HG03565 (cell line): ENCODE measurements at regions not wholly inside any gene's neighbourhood (a gene's known extent, or its start where the extent isn't known, plus 50 kb on each side); places are given as distances from the start of the nearest gene placed in this dataset.
"Not testable (repeated sequence)": the region's sequence is repeated elsewhere in the genome, so short reads cannot be mapped to it uniquely, and the experiment has no call there.

Experiments
- ATAC-seq: cut with Tn5 transposase; IDR thresholded peaks from one replicate; pipeline ENCODE4 v1.9.1; 2021; ENCODE audit warnings: mild to moderate bottlenecking, moderate library complexity; ENCODE audit not compliant: unreplicated experiment

- not testable (repeated sequence) for ATAC-seq
Observed at GRCh38 chr9:41075671-41076070, 52.8 kb downstream of the FOXD4L6 start.

DNA sequence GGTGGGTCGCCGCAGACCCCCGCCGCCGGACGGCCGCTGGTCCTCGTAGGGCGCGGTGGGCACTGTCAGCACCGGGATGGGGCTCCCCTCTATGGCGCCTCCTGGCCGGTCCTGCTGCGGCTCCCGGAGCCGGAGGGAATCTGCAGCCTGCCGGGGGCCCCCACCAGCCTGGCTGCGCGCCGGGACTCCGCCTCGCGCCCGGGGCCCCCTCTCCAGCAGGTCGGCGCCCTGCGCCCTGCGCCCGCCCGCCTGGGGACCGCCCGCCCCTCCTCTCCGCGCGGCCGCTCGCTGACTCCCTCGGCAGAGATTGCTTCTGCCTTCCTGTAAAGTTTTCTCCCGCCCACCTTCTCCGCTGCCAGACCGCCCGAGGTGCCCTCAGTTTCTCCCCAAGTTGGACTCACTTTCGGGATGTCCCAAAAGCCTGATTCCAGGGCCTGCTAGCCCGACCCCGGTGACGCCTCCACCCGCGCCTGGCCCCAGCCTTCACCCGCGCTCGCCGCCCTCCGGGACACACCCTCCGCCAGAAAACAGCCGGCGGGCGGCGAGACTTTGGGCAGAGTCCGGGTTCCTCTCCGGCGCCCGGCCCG is 54.0 kb downstream of the FOXD4L6 start:
- not testable (repeated sequence) for ATAC-seq

DNA sequence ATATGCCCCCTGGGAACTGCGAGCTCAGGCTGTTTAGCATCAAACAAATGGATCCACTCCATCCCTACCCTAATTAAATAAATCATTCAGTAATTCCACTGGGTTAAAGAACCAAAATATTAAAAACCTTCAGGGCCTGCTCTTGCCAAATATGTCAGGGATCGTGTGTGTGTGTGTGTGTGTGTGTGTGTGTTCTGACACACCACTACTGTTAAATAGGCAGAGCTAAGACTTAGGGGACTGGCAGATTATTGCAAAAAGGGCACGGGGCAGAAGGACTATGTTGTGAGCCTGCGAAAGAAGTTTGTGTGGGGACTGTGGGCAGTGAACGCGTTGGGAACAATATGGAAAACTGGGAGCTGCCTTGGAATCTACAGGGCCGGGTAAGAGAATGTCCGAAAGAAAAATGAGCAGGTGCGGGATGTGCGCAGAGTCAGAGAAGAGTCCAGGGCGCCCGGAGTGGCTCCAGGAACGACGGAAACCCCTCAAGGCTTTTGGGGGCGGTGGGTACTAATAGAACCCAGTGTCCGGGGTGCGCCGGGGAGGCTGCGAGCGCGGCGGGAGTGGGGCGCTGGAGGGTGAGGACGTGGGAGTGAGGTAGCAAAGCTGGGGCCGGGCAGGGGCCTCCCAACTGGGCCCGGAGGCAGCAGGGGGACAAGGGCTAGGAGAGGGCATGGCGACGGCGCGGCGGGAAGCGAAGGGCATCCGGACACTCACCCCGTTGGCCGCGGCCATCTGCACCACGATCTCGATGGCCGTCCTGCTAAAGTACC is 54.8 kb downstream of the FOXD4L6 start:
- not testable (repeated sequence) for ATAC-seq

DNA sequence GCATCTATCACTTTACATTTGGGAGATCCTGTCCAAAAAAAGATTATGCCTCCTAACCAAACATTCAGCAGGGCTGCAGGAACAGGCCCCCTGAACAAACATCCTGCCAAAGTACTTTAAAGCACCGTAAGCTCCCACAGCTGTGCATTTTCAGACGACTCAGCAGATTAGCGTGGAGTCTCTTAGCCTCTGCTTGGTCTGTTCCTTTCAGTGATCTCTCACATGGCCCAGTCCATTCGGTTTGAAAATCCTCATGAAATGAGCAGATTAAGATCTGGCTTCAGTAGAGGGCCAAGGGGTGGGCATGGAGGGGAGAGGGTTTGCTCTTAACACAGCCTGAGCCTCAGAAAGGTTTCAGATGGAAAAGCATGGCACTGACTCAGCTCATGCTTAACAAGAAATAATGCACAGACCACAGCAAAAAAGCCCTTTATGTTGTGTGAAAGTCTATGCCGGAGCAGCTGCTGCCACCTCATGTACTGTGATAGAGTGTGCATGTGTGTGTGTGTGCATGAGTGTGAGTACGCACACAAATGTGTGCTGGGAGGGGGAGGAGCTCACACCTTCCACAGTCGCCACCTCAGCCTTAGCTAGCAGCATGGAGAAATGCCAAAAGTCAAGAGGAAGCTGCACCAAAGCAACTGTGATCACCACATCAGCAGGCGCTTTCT is 64.2 kb downstream of the FOXD4L6 start:
- peak; percentile 63 for ATAC-seq

DNA sequence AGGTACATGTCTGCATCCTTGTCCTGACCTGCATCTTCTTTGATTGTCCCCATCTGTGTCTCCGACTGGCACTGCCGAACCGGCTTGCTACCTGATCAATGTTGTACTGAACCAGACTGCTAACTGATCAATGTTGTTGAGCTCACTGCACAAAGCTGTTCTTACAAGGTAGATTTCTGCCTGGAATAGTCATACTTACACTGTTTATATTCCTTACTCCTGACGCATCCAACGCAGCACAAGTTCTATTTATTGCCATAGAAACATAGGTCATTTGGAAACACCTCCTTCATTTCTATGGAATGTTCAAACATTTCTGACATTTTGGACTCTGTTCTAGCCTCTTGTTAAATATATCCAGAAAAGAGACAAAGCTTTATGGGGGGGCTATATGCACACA is 65.2 kb downstream of the FOXD4L6 start:
- not testable (repeated sequence) for ATAC-seq

- ATAC-seq, result not testable (repeated sequence)
Observed at GRCh38 chr9:41059603-41060002, 68.9 kb downstream of the FOXD4L6 start.

- ATAC-seq, result peak; percentile 50
Observed at GRCh38 chr9:41053666-41054363, 74.7 kb downstream of the FOXD4L6 start.

DNA sequence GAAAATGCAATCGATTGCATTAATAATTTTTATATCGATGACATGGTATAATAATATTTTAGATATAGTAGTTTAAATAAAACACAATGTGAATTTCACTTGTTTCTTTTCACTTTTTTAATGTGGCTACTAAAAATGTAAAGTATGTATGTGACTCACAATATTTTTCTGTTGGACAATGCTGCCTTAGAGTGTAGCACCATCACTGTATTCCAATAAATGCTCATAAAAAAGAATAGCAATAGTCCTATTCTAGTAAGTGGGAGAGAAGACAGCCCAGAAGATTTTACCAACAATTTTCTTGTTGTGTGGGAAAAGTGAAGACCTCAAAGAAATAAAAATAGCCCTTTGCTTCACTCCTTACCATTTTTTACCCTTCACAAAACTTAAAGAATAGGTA is 79.8 kb downstream of the FOXD4L6 start:
- ATAC-seq, result not testable (repeated sequence)

GRCh38 chr9:41047792-41048191 is 80.7 kb downstream of the FOXD4L6 start:
- ATAC-seq, result not testable (repeated sequence)

GRCh38 chr9:41044930-41045329 is 83.6 kb downstream of the FOXD4L6 start:
- not testable (repeated sequence) for ATAC-seq

DNA sequence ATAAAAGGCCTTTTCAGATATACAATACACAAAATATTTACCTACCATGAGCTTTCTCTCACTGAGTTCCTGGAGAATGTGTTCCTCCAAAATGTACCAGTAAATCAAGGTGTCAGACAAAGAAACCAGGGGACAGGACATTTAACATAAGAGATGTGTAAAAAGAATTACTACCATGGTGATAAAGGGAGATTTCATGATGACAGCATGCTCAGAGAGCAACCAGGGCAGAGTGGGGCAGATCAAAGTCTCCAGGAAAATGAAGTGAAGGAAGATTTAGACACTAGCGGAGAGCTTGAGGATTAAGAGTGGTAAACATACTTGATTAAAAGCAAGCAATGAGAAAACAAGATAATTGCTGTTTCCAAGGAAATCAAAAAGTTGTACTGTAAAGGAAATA is 85.0 kb downstream of the FOXD4L6 start:
- not testable (repeated sequence) for ATAC-seq

GRCh38 chr9:41042111-41042510 is 86.4 kb downstream of the FOXD4L6 start:
- not testable (repeated sequence) for ATAC-seq

DNA sequence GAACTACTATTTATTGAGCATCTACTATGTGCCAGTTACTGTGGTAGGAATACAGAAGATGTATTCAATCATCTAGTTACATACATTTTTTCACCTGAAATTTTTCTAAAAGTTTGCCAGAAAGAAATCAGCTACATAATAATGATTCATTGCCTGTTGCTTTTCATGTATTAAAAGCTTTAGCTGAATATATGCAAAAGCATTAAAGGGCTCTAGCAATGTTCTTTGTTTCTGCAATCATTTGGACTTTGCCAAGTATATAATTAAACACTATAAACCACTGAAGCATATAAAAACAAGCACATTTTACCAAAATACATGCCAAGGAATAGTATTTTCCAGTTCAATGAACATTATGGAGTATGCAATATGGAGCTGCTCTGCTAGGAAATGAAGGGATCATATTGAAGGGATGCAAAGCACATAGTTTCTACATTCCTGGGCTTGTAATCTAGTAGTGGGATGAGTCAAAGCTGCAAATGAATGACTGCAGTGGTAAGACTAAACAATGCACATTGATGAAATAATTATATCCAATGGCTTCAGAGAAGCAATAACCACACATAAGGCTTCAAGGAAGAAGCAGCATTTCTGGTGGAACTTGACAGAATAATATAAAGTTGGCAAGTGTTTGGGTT is 87.7 kb downstream of the FOXD4L6 start:
- not testable (repeated sequence) for ATAC-seq

GRCh38 chr9:41035276-41035675 is 93.2 kb downstream of the FOXD4L6 start:
- ATAC-seq, result not testable (repeated sequence)

- ATAC-seq, result not testable (repeated sequence)
Observed at GRCh38 chr9:41034699-41035197, 93.7 kb downstream of the FOXD4L6 start.

DNA sequence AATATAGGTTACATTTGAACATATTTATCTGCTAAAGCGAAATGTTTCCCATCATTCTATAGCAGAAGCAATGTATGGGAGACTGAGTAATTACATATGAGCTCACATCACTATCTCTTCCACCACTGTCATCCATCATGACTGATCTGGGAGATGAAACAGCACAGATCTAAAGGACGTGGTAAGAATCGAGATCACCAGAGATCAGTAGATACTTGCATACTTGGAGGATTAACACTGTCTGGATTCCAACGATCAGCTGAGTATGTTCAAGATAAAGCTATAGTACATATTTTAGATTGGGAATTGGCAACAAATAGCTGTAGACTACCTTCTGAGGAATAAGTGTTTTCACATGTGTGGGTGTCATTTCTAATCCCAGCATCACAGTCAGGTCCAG is 94.6 kb downstream of the FOXD4L6 start:
- not testable (repeated sequence) for ATAC-seq

DNA sequence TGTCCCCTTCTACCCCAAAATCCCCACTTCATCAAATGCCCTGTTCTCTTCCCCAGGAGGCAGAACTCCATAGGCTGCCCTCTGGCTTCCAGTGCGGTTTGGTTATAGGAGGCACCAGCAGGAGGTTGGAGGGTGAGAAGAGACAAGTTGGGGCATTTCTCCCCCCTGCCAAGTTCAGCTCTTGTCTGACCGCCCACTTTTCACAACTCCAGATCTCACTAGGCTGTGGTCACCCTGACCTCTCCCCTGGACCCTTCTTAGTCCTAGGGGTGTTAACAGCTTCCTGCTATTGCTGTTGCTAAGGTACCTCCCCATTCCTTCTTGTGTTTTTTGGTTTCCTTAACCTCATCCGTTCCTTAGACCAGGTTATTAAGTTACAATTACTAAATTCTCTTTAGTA is 95.1 kb downstream of the FOXD4L6 start:
- ATAC-seq, result not testable (repeated sequence)

DNA sequence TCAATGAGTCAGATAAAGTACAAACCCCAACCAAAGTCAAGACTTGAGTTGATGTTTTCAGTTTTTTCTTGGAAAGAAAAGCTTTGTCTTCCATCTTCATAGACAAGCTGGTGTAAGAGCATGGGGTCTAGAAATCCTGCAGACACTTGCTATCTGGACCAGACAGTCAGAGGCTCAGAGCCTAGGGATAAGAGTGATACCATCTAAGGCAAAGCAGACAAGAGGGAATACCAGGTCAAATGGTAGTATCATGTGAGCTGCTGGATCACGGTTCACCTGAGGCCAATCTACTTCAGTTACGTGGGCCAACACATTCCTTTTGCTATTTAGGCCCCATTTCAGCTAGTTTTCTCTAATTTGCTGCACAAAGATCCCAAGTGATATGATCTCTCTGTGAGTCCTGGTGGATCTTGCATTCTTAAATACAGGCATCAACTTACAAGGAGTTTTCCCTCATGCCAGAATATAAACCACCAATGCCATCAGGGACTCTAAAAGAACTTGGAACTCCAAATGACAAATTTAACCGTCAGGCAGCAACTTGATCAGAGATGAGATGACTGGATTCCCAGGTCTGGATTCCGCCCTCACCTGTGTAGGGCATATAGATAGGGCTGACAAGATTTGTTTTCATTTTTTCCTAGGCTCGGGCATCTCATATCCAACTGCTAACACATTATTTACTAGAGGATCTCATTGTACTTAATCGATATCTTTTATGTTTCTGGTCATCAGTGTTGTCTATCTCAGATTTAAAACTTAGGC is 101.4 kb downstream of the FOXD4L6 start:
- not testable (repeated sequence) for ATAC-seq

DNA sequence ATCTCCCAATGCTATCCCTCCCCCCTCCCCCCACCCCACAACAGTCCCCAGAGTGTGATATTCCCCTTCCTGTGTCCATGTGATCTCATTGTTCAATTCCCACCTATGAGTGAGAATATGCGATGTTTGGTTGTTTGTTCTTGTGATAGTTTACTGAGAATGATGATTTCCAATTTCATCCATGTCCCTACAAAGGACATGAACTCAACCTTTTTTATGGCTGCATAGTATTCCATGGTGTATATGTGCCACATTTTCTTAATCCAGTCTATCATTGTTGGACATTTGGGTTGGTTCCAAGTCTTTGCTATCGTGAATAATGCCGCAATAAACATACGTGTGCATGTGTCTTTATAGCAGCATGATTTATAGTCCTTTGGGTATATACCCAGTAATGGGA is 106.1 kb downstream of the FOXD4L6 start:
- ATAC-seq, result not testable (repeated sequence)
